ENCODE measurements at regions not wholly inside any gene's neighbourhood (a gene's known extent, or its start where the extent isn't known, plus 50 kb on each side); places are given as distances from the start of the nearest gene placed in this dataset.

GRCh38 chr12:91890742-91891141, 254.9 kb downstream of the BTG1 start:
- no peak for TF ChIP-seq CTCF (conservative IDR thresholded peaks at IDR 0.05)
- TF ChIP-seq EZH2 (IDR thresholded peaks at IDR 0.05; ENCODE audit: low read depth) = no peak

Data from PC-9 (cell line).